ENCODE measurements at regions not wholly inside any gene's neighbourhood (a gene's known extent, or its start where the extent isn't known, plus 50 kb on each side); places are given as distances from the start of the nearest gene placed in this dataset.
A peak's percentile ranks its signal among the peaks of the same experiment; 100 is the strongest.
"Not testable (repeated sequence)": the region's sequence is repeated elsewhere in the genome, so short reads cannot be mapped to it uniquely, and the experiment has no call there.

DNA sequence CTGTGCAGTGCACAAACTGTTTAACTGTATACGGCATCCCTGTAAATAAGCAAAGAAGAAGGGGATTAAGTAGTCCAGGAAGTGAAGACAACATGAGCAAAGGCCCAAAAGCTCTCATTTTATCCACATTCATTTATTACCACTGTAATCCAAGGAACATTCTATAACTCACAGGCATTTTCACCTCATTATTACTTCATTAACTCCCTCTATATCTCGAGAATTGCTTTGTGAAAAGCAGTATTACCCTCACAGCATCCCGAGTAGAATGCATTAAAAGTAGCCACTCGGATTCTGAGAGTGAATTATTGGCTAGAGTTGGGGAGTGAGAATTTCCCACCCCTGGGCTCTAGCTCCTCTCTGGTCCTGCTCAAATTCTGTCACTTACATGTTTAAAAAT, 51.0 kb upstream of the CHCHD3 start:
- DNase-seq (ENCODE audit: extremely low read depth in 1 of 11, low read depth in 9 of 11, low spot score in 4 of 11): no peak

DNA sequence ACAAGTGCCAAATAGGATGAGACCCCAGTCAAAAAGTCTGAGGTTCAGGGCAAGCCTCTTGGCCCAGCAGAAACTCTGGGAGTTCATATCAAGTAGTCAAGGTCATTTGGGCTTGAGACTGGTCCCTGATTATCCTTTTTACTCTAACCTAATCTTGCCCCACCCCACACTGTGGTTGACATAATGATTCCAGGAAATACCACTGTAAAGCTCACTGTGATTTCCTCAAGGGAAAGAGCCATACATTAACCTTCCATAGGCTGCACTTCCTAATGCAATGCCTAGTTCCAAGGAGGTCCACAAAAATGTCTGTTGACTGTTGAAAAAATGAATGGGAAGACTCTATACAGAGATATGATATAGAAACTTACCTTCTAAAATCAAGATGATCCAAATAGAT, 52.9 kb upstream of the CHCHD3 start:
- DNase-seq (ENCODE audit: extremely low read depth in 1 of 11, low read depth in 9 of 11, low spot score in 4 of 11): no peak

DNA sequence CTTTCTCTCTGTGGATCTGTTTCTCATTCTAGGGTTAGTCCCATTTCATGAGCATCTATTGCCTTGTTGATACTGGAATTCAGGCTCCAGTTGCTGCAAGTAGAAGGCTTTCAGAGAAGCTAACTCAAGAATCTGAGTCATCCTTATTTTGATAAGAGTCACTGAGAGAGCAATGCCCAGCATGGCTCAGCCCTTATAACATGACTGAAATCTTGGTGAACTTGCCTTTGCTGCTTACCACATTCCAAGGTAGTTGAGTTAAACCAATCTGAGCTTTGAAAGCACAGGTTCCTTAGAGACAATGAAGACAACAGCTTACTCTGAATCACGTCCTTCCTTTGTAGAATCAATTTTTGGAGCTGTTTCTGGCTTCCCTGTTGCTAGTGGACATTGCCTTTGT, 53.6 kb upstream of the CHCHD3 start:
- DNase-seq (ENCODE audit: extremely low read depth in 1 of 11, low read depth in 9 of 11, low spot score in 4 of 11): no peak

DNA sequence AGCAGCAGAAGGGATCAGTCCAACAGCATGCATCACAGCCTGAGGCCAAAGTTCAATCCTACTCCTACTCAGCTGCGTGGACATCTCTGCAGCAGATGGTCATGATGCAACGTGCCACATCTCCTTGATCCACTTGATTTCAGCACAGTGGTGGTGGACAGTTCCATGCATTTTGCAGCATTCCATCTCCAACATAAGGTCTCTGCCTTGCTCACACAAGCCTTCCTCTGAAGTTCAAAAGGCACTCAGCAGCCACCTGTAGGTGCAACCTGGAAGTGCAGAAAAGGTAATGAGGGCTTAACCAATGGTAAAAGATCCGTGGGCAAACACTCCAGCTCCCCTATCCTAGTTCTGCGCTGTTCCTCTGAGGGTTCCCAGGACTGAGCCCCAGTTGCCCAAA, 57.5 kb upstream of the CHCHD3 start:
- peak; percentile 25 to 77 (median 55) for DNase-seq (ENCODE audit: extremely low read depth in 1 of 11, low read depth in 9 of 11, low spot score in 4 of 11)

DNA sequence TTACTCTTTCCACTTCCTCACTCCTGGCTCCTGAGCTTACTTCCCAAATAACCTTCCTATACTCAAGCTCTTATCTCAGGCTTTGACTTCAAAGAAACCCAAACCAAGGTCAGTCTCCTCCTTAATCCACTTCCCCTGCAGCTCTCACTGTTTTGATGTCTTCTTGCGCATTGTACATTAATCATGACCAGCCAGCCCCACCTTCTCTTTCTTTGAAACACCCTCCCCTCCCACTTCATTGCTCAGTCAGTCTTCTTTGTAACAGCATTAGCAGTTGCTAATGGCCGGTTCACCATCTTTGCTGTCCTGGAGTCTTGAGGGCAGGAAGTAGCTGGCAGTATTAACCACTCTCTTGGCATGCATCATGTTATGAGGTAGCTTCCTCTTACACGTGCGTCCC, 57.9 kb upstream of the CHCHD3 start:
- no peak for DNase-seq (ENCODE audit: extremely low read depth in 1 of 11, low read depth in 9 of 11, low spot score in 4 of 11)

DNA sequence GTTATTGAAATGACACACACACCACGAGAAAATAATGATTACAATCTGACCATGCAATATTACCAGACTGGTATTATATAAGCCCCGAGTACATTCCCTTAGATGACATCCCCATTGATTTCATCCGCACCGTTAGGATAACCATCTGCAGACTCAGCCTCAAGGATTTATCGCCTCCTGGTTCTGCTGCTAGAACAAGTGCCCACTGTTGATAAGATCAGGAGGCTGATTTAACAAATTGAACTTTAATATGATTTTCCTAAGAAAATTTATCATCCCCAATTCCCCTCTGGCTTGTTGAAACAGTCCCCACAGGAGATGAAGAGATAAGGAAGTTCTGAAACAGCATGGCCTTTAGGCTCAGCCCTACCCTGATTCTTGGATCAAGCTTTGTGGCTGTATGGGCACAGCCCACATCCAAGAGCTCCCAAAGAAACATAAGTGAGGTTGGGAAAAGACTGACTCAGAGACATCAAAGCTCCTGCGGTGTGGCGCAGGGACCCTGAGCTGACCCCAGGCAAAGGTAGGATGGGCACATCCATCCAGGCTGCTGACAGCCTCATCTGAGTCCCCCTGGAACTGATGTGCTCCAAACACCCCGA, 59.2 kb upstream of the CHCHD3 start:
- no peak for DNase-seq (ENCODE audit: extremely low read depth in 1 of 11, low read depth in 9 of 11, low spot score in 4 of 11)

DNA sequence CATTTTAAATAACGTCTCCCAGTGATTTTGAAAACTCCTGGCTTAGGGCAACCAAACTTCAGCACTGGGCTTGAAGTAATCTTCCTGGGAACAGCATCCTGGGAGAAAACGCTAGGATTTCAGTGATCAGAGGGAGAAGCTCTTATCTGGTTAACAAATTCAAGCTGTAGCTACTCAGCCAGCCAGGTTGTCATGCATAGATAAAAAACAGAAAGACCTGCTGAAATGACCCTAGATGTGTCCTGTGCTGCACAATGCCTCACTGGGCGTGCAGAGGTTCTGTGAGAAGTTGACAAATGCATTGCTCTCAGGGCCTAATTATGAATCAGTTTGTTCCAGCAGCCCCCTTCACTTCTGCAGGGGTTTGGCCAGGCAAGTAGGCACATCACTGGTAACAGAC, 68.9 kb upstream of the CHCHD3 start:
- no peak for DNase-seq (ENCODE audit: extremely low read depth in 1 of 11, low read depth in 9 of 11, low spot score in 4 of 11)

DNA sequence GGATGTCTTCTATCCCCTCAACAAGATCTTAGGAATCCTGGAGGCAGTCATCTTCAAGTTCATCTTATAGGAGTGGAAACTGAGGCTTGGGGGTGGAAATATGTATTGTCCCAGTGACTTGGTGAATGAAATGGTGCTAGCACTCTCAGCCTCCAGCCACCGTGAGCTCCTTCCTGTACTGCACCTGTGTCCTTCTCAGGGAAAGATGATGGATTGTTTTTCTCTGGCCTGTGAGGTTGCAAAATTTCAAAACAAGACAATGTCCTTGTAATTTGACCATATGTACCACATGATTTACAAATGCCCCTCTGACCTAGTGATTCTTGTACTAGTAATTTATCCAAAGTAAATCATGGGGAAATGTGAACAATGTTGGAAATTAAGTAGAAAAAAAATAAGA, 71.0 kb upstream of the CHCHD3 start:
- no peak for DNase-seq (ENCODE audit: extremely low read depth in 1 of 11, low read depth in 9 of 11, low spot score in 4 of 11)

DNA sequence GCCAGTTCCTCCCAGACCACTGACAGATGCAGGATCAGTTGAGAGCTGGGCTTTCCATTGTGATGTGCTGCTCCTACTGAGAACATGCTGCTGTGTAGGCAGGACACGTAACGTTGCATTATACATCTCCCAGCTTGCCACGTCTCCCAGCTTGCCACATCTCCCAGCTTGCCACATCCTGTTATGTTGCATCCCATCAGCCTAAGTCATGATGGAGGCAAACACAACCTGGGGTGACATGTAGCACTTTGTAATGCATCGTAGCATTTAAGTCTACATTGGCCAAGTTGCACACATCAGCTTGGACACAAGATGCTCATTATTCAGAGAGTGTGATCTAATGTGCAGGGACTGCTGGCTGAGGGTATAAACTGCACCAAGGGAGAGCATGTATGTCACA, 73.3 kb upstream of the CHCHD3 start:
- no peak for DNase-seq (ENCODE audit: extremely low read depth in 1 of 11, low read depth in 9 of 11, low spot score in 4 of 11)

DNA sequence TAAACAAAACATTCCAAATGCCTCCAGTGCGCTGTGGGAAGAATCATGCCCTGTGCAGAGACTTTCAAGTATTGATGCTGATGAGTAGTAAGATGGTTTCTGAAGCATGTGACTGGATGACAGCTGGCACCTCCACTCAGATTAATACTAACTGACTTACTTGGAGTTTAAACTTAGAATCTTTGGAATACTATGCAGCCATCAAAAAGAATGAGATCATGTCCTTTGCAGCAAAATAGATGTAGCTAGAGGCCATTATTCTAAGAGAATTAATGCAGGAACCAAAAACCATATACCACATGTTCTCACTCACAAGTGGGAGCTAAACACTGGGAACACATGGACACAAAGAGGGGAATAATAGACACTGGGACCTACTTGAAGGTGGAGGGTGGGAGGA, 73.8 kb upstream of the CHCHD3 start:
- DNase-seq (ENCODE audit: extremely low read depth in 1 of 11, low read depth in 9 of 11, low spot score in 4 of 11): no peak

DNA sequence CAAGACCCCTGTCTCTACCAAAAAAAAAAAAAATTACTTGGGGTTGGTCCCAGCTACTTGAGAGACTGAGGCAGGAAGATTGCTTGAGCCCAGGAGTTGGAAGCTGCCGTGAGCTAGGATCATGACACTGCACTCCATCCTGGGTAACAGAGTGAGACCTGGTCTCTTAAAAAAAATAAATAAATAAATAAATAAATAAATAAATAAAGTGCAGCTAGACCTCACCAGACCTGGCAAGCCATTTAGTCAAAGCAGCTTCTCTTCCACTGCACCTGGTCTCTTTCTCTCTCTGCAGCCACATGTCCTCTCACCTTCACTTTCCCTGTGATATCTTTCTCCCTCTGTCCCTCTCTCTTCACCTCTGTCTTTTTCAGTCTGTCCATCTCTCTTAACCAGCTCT, 75.2 kb upstream of the CHCHD3 start:
- no peak for DNase-seq (ENCODE audit: extremely low read depth in 1 of 11, low read depth in 9 of 11, low spot score in 4 of 11)

DNA sequence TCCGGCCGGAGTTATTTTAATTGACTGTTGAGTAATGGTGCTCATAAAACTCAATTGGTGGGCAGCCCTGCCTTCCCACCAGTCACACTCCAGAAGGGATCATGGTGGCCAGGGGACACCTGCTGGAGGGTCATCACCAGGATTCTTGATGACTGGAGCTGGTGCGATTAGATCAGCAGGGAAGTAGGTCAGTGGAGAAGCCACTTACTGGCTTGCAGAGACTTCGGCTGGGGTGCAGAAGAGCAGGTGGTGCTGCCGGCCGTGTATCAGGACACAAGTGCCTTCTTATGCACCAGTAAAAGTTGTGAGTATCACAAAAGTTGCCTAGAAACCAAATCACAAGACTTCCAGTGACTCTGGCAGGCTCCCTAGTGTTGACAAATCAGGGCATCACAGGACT, 82.6 kb upstream of the CHCHD3 start:
- DNase-seq (ENCODE audit: extremely low read depth in 1 of 11, low read depth in 9 of 11, low spot score in 4 of 11): no peak

DNA sequence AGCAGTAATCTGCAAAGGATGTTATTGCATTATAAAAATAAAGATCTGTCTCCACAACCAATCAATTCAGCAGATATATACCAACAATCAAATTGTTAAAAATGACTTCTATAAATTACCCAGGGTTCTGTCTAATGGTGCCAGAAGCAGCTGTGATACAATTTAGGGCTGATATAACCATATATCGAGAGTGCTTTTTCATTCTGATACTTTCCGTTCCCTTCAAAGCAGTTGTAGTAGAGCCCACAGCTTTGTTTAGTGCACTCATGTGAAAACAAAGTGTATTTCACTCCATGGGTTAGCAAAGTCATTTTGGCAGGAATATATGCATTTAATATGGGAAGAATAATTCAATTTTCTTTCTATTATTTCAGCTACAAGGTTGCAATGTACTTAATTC, 83.1 kb upstream of the CHCHD3 start:
- no peak for DNase-seq (ENCODE audit: extremely low read depth in 1 of 11, low read depth in 9 of 11, low spot score in 4 of 11)

DNA sequence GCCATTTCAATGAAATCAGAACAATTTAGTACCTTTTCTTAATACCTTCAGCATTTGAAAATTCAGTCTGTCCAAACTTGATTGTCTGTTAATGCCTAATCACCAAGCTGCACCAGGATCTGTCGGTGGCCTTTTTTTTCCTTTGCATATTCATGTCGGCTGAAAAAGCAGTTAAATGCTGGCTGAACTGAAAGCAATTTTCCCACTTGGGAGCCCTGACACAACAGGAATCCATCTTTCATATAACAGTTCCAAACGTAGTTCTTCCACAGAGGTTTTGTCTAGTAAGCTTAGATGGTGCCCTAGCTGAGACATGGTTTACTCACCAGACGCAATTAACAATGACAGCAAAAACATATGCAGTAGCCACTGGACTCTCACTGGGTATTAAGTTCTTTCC, 83.6 kb upstream of the CHCHD3 start:
- DNase-seq (ENCODE audit: extremely low read depth in 1 of 11, low read depth in 9 of 11, low spot score in 4 of 11): no peak

DNA sequence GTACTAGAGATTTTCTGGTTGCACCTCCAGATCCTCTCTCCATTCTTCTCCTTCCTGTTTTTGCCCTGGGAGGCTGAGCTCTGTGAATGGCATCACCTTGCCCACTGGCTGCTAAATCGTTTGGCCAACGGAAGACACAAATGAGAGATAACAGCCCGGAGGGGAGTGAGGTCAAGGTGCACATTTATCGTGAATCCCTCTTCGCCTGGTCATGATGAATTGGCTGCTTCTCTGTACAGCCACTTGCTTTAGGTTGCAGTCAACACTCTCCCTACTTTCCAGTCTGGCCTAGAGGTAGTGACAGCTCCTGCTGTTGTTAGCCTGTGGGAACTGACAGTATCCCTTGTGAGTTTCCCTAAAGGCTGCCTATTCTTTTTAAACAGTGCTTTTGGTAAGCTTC, 85.4 kb upstream of the CHCHD3 start:
- DNase-seq (ENCODE audit: extremely low read depth in 1 of 11, low read depth in 9 of 11, low spot score in 4 of 11): no peak

DNA sequence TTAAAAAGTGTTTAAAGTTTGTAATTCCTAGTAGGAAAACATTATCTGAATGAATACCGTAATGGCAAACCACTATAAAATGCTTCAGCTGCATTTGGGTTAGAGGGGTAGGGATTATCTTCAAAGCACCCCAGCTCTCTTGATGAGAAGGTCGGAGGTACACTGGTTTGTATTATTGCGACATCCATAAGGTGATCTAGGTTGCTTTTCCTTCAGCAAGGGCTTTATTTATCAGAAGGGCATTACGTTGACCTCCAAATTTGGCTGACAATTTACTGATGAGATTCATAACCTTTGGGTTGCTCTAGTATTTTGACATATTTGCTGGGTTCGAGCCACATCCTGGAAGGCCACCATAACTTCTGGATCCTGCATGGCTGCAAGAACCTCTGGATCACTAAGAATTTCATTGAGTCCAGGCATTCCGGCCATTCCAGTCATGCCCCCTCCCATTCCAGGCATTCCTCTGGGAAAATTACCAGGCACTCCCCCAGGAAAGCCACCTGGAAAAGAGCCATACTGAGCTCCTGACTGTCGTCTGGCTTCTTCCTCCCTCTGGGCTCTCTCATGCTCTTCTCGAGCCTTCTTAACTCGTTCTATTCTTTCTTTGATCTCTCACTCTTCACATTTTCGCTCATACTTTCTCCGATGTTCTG, 83.6 kb upstream of the EXOC4 start:
- DNase-seq (ENCODE audit: extremely low read depth in 1 of 11, low read depth in 9 of 11, low spot score in 4 of 11): not testable (repeated sequence)

DNA sequence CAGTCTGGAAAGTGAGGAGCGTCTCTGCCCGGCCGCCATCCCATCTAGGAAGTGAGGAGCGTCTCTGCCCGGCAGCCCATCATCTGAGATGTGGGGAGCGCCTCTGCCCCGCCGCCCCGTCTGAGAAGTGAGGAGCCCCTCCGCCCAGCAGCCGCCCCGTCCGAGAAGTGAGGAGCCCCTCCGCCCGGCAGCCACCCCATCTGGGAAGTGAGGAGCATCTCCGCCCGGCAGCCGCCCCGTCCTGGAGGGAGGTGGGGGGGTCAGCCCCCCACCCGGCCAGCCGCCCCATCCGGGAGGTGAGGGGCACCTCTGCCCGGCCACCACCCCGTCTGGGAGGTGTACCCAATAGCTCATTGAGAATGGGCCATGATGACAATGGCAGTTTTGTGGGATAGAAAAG, 75.4 kb upstream of the EXOC4 start:
- DNase-seq (ENCODE audit: extremely low read depth in 1 of 11, low read depth in 9 of 11, low spot score in 4 of 11): not testable (repeated sequence)

DNA sequence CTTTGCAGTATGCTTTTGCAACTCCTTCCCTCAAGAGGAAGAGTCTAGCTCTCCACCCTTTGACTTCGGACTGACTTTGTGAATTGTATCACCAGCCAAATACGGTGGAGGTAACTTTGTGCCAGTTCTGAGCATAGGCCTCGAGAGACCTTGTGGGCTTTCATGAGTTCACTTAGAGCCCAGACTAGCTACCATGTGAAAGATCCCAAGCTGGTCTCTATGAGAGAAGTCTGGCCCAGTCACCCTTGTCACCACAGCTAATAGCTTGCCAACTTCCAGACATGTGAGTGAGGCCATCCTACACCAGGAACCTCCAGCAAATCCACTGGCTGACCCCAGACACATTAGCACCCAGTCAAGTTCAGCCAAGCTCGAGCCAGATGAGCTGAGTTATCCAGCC, 72.2 kb upstream of the EXOC4 start:
- DNase-seq (ENCODE audit: extremely low read depth in 1 of 11, low read depth in 9 of 11, low spot score in 4 of 11): no peak

DNA sequence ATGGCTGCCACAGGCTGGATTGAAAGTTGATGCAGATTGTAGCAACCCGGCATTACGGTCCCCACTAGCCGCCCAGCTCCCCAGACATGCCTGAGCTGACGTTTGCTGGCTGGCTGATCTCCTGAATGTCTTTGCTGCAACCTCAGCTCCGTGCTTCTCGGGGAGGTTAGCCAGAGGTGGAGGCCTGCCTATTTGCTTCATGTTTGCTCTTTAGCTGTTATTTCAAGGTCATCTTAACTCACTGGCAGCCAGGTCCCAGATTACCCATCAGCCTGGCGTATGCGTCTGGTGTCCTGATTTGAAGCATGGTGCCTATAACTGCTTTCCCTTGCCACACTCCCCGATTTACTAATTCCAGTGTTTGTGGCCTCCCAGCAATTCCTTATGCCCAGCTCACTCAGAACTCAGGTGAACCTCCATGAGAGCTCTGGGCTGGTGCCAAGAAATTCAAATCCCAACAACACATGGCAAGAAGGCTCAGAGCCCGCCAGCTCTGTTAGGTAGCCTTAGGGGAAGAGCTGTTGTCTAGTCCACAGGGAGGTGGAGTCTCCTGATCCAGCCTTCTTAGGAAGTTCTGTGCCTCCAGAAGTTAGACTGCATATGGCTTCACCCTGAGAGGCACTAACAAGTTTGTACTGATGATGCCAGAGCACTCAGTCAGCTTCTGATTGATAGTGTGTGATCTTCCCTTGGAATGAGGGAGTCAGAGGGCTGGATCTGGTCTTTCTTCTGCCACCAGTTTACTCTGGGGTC, 69.7 kb upstream of the EXOC4 start:
- DNase-seq (ENCODE audit: extremely low read depth in 1 of 11, low read depth in 9 of 11, low spot score in 4 of 11): peak in 1 of 11 donors; percentile 3

DNA sequence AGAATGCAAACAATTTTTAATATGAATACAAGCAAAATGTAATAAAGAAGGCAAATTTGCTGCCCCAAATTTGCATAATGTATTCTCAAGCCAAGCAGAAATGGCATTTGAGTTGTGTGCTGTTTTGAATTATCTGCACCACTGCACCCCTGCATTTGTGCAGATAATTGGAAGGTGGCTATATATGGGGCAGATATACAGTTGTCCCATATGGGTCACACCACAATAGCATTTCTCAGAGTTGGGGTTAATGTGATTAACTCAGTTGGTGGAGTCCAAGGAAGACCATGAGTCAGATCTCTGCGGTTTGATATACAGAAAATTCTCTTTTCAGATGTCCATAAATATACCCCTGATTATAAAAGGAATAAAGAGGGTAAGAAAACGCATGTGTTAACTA, 68.9 kb upstream of the EXOC4 start:
- no peak for DNase-seq (ENCODE audit: extremely low read depth in 1 of 11, low read depth in 9 of 11, low spot score in 4 of 11)

DNA sequence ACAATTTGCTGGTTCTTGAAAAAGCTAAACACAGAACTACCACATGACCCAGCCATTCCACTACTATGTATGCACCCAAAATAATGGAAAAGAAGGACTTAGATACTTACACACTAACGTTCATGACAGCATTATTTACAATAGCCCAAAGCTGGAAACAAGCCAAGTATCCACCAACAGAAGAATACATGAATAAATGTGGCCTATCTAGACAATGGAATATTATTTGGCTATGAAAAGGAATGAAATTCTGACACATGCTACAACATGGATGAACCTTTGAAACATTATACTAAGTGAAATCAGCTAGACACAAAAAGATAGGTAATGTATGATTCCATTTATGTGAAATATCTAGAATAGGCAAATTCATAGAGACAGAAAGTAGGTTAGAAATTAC, 67.4 kb upstream of the EXOC4 start:
- DNase-seq (ENCODE audit: extremely low read depth in 1 of 11, low read depth in 9 of 11, low spot score in 4 of 11): no peak

Measured in renal cortex interstitium (tissue), 11 donors.